ENCODE measurements at regions not wholly inside any gene's neighbourhood (a gene's known extent, or its start where the extent isn't known, plus 50 kb on each side); places are given as distances from the start of the nearest gene placed in this dataset.

DNA sequence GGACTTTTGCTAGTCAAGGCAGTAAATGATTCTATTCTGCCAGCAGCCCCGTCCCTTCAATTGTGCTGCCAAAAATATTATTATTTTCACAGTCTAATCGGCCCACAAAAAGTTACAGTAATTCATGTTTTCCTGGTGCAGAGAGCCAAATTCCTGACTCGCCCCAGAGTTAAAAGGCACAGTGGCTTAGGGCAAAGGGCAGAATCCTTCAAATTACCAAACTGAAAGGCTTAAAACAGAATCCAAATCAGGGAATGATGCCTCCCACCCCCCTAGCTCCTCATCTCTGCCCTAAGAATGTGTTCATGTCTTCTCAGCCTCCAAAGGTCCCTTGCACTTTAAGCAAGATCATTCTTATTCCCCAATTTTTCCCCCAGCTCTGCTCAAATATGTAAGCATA lies 477.8 kb upstream of the PROK2 start:
- DNase-seq: no peak
- TF ChIP-seq CTCF (IDR thresholded peaks at IDR 0.05): no peak
- no peak for TF ChIP-seq POLR2A (IDR thresholded peaks at IDR 0.05)
- no peaks in the 10 kb centered on the region for H3K36me3 ChIP-seq
- no peaks in the 10 kb centered on the region for H3K4me1 ChIP-seq
- H3K27ac ChIP-seq: no peak overlapping the region
- no peak overlapping the region for H3K4me3 ChIP-seq
- H3K27me3 ChIP-seq: no peaks in the 10 kb centered on the region
- intact Hi-C loops (cut with DNase I; ENCODE audit: low total_unique reads): no loop called here
- no peaks in the 10 kb centered on the region for H3K9me3 ChIP-seq

- Histone ChIP-seq H3K4me3 (no peak overlapping the region), H3K36me3 (no peaks in the 10 kb centered on the region), H3K9me3 (no peaks in the 10 kb centered on the region), H3K27ac (no peak overlapping the region), H3K4me1 (no peaks in the 10 kb centered on the region), H3K27me3 (no peaks in the 10 kb centered on the region)
- TF ChIP-seq CTCF (IDR thresholded peaks at IDR 0.05): no peak
- TF ChIP-seq POLR2A (IDR thresholded peaks at IDR 0.05): no peak
- DNase-seq: no peak
- intact Hi-C loops (cut with DNase I; ENCODE audit: low total_unique reads): no loop called here
Measured at GRCh38 chr3:72261566-72262564, 476.9 kb upstream of the PROK2 start.

DNA sequence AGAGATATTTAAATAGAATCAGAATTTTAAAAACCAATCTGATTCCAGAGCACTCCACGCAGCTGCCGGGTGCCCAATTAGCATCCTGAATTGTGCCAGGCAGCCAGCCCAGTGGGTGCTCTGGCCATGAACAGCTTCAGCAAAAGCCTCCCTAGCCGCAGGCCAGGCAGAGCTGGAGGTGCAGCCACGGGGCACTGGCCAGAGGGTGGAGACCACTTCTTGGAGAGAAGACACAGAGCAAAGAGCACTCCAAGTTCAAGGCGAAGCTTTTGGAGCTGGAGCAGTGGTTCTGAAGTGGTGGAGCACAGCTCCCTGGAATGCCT lies 475.6 kb upstream of the PROK2 start:
- H3K36me3 ChIP-seq: no peaks in the 10 kb centered on the region
- H3K4me3 ChIP-seq: no peak overlapping the region
- intact Hi-C loops (cut with DNase I; ENCODE audit: low total_unique reads): no loop called here
- H3K27ac ChIP-seq: no peak overlapping the region
- TF ChIP-seq POLR2A (IDR thresholded peaks at IDR 0.05) (no peak), CTCF (IDR thresholded peaks at IDR 0.05) (no peak)
- H3K9me3 ChIP-seq: no peaks in the 10 kb centered on the region
- DNase-seq: no peak
- H3K4me1 ChIP-seq: peaks cover 0 to 7% of the 10 kb centered on the region in 2 donors
- H3K27me3 ChIP-seq: no peaks in the 10 kb centered on the region

DNA sequence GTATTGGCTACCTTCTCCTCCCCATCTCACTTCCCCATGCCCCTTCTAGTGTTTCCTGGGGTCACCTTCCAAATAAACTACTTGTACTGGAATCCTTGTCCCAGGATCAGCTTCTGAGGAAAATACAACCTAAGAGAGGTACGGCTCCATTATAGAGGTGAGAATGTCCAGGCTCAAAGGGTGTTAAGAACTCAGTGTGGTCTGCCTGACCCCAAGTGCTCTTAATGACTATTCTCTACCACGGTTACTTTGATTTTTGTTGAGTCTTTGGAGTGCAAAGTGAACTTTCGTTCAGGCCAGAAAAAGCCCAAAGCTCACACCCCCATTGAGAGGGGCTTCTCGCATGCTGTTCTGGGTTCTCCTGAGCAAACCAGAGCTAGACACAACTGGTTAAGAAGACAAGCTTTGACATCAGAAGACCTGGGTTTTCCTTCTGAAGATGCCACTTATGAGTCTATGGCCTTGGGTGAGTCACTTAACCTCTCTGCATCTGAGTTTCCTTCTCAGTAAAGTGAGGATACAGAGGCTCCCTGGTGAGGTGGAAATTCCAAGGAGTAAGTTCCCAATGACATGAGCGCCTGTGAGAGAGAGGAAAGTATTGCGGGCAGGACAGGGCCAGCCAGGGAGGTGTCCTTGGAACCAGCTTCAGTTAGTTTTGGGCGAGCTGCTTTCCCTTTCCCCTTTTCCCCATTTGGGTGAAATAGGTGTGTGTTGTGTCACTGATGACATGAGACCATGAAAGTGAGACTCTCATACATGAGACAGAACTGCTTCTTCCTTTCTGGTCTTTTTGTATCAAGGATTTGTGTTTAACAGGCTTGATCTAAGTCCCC lies 475.0 kb upstream of the PROK2 start:
- Histone ChIP-seq H3K27me3 (no peaks in the 10 kb centered on the region), H3K4me3 (no peak overlapping the region), H3K4me1 (peaks cover 0 to 12% of the 10 kb centered on the region in 2 donors), H3K36me3 (no peaks in the 10 kb centered on the region), H3K9me3 (no peaks in the 10 kb centered on the region), H3K27ac (no peak overlapping the region)
- DNase-seq: no peak
- intact Hi-C loops (cut with DNase I; ENCODE audit: low total_unique reads): no loop called here
- TF ChIP-seq CTCF (IDR thresholded peaks at IDR 0.05) (no peak), POLR2A (IDR thresholded peaks at IDR 0.05) (no peak)
